ENCODE measurements at regions not wholly inside any gene's neighbourhood (a gene's known extent, or its start where the extent isn't known, plus 50 kb on each side); places are given as distances from the start of the nearest gene placed in this dataset.

- no peak for TF ChIP-seq CTCF (IDR thresholded peaks at IDR 0.05)
- TF ChIP-seq POLR2A (IDR thresholded peaks at IDR 0.05): no peak
Observed at GRCh38 chr12:78338054-78338785, 507.5 kb downstream of the NAV3 start.
